ENCODE measurements at regions not wholly inside any gene's neighbourhood (a gene's known extent, or its start where the extent isn't known, plus 50 kb on each side); places are given as distances from the start of the nearest gene placed in this dataset.

DNA sequence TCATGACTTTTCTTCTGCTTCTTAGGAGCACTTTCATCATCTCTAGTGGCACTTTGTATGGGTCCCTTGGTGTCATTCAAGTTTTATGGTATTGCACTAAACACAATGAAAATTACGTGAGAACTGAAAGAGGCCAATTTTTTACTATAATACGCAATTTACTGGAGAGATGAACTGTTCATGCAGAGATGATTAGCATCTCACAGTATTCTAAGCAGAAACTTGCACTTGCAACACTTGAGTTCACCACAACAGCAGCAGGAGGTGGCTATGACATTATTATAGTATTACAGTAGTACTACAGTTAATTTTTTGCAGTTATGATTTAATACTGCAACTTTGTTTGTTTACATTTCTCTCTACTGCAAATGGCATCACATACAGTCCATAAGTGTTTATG, 793.1 kb upstream of the CRIM1 start:
- ChIA-PET CTCF (no interaction called here), POLR2A (no interaction called here)
- H3K4me3 ChIP-seq (ENCODE audit: low read depth, low read length), result no peak overlapping the region
- H3K9me3 ChIP-seq (ENCODE audit: control insufficient read depth, insufficient read depth, low read depth, low read length), result no peaks in the 10 kb centered on the region
- no peaks in the 10 kb centered on the region for H3K36me3 ChIP-seq (ENCODE audit: control insufficient read depth in 2 of 2, insufficient read depth in 1 of 2, low read length in 2 of 2)
- no peak overlapping the region for H3K27ac ChIP-seq (ENCODE audit: extremely low read depth, low read depth, low read length)
- H3K4me1 ChIP-seq (ENCODE audit: control insufficient read depth, insufficient read depth, low read length), result no peaks in the 10 kb centered on the region
- TF ChIP-seq OSR2 (tag by site-specific recombination; IDR thresholded peaks at IDR 0.05) (no peak), ZFP69B (tag by site-specific recombination; IDR thresholded peaks at IDR 0.05) (no peak), ZNF600 (tag by site-specific recombination; IDR thresholded peaks at IDR 0.05) (no peak), IKZF3 (tag by site-specific recombination; IDR thresholded peaks at IDR 0.05) (no peak), KLF8 (tag by site-specific recombination; IDR thresholded peaks at IDR 0.05) (no peak), ZSCAN30 (tag by site-specific recombination; IDR thresholded peaks at IDR 0.05) (no peak), ZNF785 (tag by site-specific recombination; IDR thresholded peaks at IDR 0.05) (no peak), ZNF776 (tag by site-specific recombination; IDR thresholded peaks at IDR 0.05; ENCODE audit: borderline replicate concordance) (no peak), ZNF2 (tag by site-specific recombination; IDR thresholded peaks at IDR 0.05) (no peak), ZNF548 (tag by site-specific recombination; IDR thresholded peaks at IDR 0.05) (no peak)

- H3K36me3 ChIP-seq (ENCODE audit: control insufficient read depth in 2 of 2, insufficient read depth in 1 of 2, low read length in 2 of 2), result no peaks in the 10 kb centered on the region
- no peak overlapping the region for H3K27ac ChIP-seq (ENCODE audit: extremely low read depth, low read depth, low read length)
- ChIA-PET CTCF (no interaction called here), POLR2A (no interaction called here)
- H3K4me3 ChIP-seq (ENCODE audit: low read depth, low read length), result no peak overlapping the region
- H3K4me1 ChIP-seq (ENCODE audit: control insufficient read depth, insufficient read depth, low read length), result no peaks in the 10 kb centered on the region
- H3K9me3 ChIP-seq (ENCODE audit: control insufficient read depth, insufficient read depth, low read depth, low read length), result no peaks in the 10 kb centered on the region
- TF ChIP-seq ZNF23 (tag by site-specific recombination; IDR thresholded peaks at IDR 0.05; ENCODE audit: borderline replicate concordance), result no peak
- TF ChIP-seq ZNF629 (tag by site-specific recombination; IDR thresholded peaks at IDR 0.05), result no peak
- no peak for TF ChIP-seq ZSCAN23 (tag by site-specific recombination; IDR thresholded peaks at IDR 0.05)
- TF ChIP-seq ZNF10 (tag by site-specific recombination; IDR thresholded peaks at IDR 0.05), result no peak
- no peak for TF ChIP-seq ZNF521 (tag by site-specific recombination; IDR thresholded peaks at IDR 0.05)
- no peak for TF ChIP-seq ZNF600 (tag by site-specific recombination; IDR thresholded peaks at IDR 0.05)
- no peak for TF ChIP-seq ZNF473 (tag by site-specific recombination; IDR thresholded peaks at IDR 0.05)
- TF ChIP-seq GLIS1 (tag by site-specific recombination; IDR thresholded peaks at IDR 0.05), result no peak
- no peak for TF ChIP-seq ZNF112 (tag by site-specific recombination; IDR thresholded peaks at IDR 0.05)
- TF ChIP-seq ZBTB1 (tag by site-specific recombination; IDR thresholded peaks at IDR 0.05), result no peak
- TF ChIP-seq ZBTB17 (tag by site-specific recombination; IDR thresholded peaks at IDR 0.05), result no peak
- TF ChIP-seq, protein P1, sequence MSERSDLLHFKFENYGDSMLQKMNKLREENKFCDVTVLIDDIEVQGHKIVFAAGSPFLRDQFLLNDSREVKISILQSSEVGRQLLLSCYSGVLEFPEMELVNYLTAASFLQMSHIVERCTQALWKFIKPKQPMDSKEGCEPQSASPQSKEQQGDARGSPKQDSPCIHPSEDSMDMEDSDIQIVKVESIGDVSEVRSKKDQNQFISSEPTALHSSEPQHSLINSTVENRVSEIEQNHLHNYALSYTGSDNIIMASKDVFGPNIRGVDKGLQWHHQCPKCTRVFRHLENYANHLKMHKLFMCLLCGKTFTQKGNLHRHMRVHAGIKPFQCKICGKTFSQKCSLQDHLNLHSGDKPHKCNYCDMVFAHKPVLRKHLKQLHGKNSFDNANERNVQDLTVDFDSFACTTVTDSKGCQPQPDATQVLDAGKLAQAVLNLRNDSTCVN (tag by site-specific recombination; optimal IDR thresholded peaks at IDR 0.05), result no peak
- TF ChIP-seq ZNF510 (tag by site-specific recombination; IDR thresholded peaks at IDR 0.05; ENCODE audit: insufficient replicate concordance), result no peak
- no peak for TF ChIP-seq ZNF223 (tag by site-specific recombination; IDR thresholded peaks at IDR 0.05)
- no peak for TF ChIP-seq ZBTB44 (tag by site-specific recombination; IDR thresholded peaks at IDR 0.05)
Measured at GRCh38 chr2:35548171-35548570, 807.4 kb upstream of the CRIM1 start.

Data from HEK293 (cell line).